ENCODE measurements at regions not wholly inside any gene's neighbourhood (a gene's known extent, or its start where the extent isn't known, plus 50 kb on each side); places are given as distances from the start of the nearest gene placed in this dataset.

DNA sequence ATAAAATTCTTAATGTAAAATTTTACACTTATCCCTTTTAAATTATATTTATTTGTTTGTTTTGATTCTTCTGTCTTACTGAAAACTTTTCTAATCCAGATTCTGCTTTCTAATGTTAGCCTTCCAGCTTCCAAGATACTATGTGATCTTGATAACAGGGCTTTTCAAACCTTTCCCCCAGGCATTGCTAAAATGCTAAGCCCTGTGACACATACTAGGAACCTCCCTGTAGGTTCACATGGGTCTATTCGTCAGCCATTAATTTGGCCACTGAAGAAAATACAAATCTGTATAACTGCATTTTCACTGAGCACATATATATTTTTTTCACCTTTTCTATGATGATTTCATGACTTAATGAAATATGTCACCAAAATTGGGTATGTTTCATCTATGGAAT is 92.8 kb upstream of the MAP4K3 start:
- DNase-seq: no peak
- H3K27me3 Mint-ChIP-seq (ENCODE audit: insufficient read depth): no peaks in the 10 kb centered on the region

DNA sequence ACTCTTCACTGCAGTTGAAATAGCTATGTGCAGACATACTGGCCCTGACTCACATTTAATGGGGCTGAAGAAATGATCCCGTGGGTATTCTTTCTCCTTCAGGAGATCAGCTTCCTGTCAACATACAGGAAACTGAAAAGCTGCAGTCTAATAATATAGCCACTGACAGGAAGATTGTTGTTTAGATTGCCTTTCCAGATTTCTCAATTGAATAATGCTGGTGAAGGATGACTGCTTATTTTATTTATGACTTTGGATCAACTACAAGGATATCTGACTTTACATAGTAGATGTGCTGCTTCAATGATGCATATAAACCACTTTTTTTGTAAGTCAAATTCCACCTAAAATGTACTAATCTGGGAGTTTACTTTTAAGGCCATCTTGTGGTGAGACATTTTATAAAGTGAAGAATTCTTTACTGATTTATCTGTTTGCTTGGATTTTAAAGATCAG is 93.4 kb upstream of the MAP4K3 start:
- Mint-ChIP-seq H3K9me3 (peaks cover 3% of the 10 kb centered on the region), H3K27me3 (ENCODE audit: insufficient read depth) (no peaks in the 10 kb centered on the region), H3K27ac (no peak overlapping the region), H3K4me3 (no peak overlapping the region), H3K36me3 (ENCODE audit: low read depth) (no peaks in the 10 kb centered on the region), H3K4me1 (peaks cover 10% of the 10 kb centered on the region)
- TF ChIP-seq, protein P1, sequence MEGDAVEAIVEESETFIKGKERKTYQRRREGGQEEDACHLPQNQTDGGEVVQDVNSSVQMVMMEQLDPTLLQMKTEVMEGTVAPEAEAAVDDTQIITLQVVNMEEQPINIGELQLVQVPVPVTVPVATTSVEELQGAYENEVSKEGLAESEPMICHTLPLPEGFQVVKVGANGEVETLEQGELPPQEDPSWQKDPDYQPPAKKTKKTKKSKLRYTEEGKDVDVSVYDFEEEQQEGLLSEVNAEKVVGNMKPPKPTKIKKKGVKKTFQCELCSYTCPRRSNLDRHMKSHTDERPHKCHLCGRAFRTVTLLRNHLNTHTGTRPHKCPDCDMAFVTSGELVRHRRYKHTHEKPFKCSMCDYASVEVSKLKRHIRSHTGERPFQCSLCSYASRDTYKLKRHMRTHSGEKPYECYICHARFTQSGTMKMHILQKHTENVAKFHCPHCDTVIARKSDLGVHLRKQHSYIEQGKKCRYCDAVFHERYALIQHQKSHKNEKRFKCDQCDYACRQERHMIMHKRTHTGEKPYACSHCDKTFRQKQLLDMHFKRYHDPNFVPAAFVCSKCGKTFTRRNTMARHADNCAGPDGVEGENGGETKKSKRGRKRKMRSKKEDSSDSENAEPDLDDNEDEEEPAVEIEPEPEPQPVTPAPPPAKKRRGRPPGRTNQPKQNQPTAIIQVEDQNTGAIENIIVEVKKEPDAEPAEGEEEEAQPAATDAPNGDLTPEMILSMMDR (conservative IDR thresholded peaks at IDR 0.05): no peak
- H3K9ac ChIP-seq (ENCODE audit: extremely low read depth, low read length, poor library complexity, severe bottlenecking): no peak overlapping the region
- no peak for DNase-seq
- WGBS, 2 experiments (ENCODE audit: insufficient coverage in 1 of 2, insufficient read length in 1 of 2): 67 to 90% methylated on average over 1 of the region's 1 CpG
- peaks cover 5% of the 10 kb centered on the region for H3K9me3 ChIP-seq (ENCODE audit: control insufficient read depth, low read length)
- H3K27me3 ChIP-seq (ENCODE audit: control insufficient read depth, insufficient read depth, low read length, poor library complexity, severe bottlenecking): no peaks in the 10 kb centered on the region
- H3K4me3 ChIP-seq (ENCODE audit: low read length): no peak overlapping the region
- no peaks in the 10 kb centered on the region for H3K36me3 ChIP-seq (ENCODE audit: control insufficient read depth, insufficient read depth, low read length)
- no peak overlapping the region for H3K27ac ChIP-seq (ENCODE audit: low read depth, low read length)
- H3K4me1 ChIP-seq (ENCODE audit: control insufficient read depth, insufficient read depth, low read length): no peaks in the 10 kb centered on the region

More for the DNA sequence above, 92.8 kb upstream of the MAP4K3 start:
- Histone ChIP-seq H3K27ac (ENCODE audit: low read depth, low read length) (no peak overlapping the region), H3K27me3 (ENCODE audit: control insufficient read depth, insufficient read depth, low read length, poor library complexity, severe bottlenecking) (no peaks in the 10 kb centered on the region), H3K4me1 (ENCODE audit: control insufficient read depth, insufficient read depth, low read length) (no peaks in the 10 kb centered on the region), H3K36me3 (ENCODE audit: control insufficient read depth, insufficient read depth, low read length) (no peaks in the 10 kb centered on the region), H3K9ac (ENCODE audit: extremely low read depth, low read length, poor library complexity, severe bottlenecking) (no peak overlapping the region), H3K9me3 (ENCODE audit: control insufficient read depth, low read length) (peaks cover 5% of the 10 kb centered on the region), H3K4me3 (ENCODE audit: low read length) (no peak overlapping the region)
- H3K4me3 Mint-ChIP-seq: no peak overlapping the region
- peaks cover 3% of the 10 kb centered on the region for H3K9me3 Mint-ChIP-seq
- WGBS, 2 experiments (ENCODE audit: insufficient coverage in 1 of 2, insufficient read length in 1 of 2): 97 to 100% methylated on average over 1 of the region's 1 CpG
- TF ChIP-seq, protein P1 (conservative IDR thresholded peaks at IDR 0.05): no peak
- H3K36me3 Mint-ChIP-seq (ENCODE audit: low read depth): no peaks in the 10 kb centered on the region
- H3K27ac Mint-ChIP-seq: no peak overlapping the region
- H3K4me1 Mint-ChIP-seq: peaks cover 9% of the 10 kb centered on the region

DNA sequence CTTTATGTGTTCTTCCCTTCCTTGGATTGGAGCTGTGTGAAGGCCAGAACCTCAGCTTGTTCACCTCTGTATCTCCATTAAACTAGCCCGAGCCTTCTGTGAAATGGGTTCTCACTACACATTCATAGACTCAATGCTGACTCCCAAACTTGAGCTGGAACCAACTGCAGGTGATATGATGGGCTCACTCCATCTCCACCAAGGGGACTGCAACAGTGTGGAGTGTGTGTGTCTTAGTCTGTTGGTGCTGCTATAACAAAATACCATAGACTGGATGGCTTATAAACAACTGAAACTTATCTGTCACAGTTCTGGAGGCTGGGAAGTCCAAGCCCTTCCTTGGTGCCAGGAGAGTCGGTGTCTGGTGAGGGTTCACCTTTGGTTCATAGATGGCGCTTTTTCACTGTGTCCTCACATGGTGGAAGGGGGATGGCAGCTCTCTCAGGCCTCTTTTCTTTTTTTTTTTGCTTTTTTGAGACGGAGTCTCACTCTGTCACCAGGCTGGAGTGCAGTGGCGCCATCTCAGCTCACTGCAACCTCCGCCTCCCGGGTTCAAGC is 94.2 kb upstream of the MAP4K3 start:
- H3K4me1 ChIP-seq (ENCODE audit: control insufficient read depth, insufficient read depth, low read length): no peaks in the 10 kb centered on the region
- Mint-ChIP-seq H3K9me3 (peaks cover 3% of the 10 kb centered on the region), H3K27ac (no peak overlapping the region), H3K4me1 (peaks cover 11% of the 10 kb centered on the region), H3K4me3 (no peak overlapping the region), H3K36me3 (ENCODE audit: low read depth) (no peaks in the 10 kb centered on the region), H3K27me3 (ENCODE audit: insufficient read depth) (no peaks in the 10 kb centered on the region)
- DNase-seq: no peak
- H3K9me3 ChIP-seq (ENCODE audit: control insufficient read depth, low read length): peaks cover 5% of the 10 kb centered on the region
- TF ChIP-seq, protein P1 (conservative IDR thresholded peaks at IDR 0.05): no peak
- no peak overlapping the region for H3K27ac ChIP-seq (ENCODE audit: low read depth, low read length)
- no peaks in the 10 kb centered on the region for H3K27me3 ChIP-seq (ENCODE audit: control insufficient read depth, insufficient read depth, low read length, poor library complexity, severe bottlenecking)
- H3K36me3 ChIP-seq (ENCODE audit: control insufficient read depth, insufficient read depth, low read length): no peaks in the 10 kb centered on the region
- no peak overlapping the region for H3K4me3 ChIP-seq (ENCODE audit: low read length)
- no peak overlapping the region for H3K9ac ChIP-seq (ENCODE audit: extremely low read depth, low read length, poor library complexity, severe bottlenecking)
- WGBS, 2 experiments (ENCODE audit: insufficient coverage in 1 of 2, insufficient read length in 1 of 2): 94 to 100% methylated on average over 3 to 7 of the region's 7 CpGs

All from endodermal cell (in vitro differentiated cells).